GM18502 (cell line): ENCODE measurements at regions not wholly inside any gene's neighbourhood (a gene's known extent, or its start where the extent isn't known, plus 50 kb on each side); places are given as distances from the start of the nearest gene placed in this dataset.
A peak's percentile ranks its signal among the peaks of the same experiment; 100 is the strongest.

Experiments
- ATAC-seq: cut with Tn5 transposase; IDR thresholded peaks from one replicate; pipeline ENCODE4 v1.9.1; 2021; ENCODE audit warnings: mild to moderate bottlenecking; ENCODE audit not compliant: unreplicated experiment, poor library complexity

GRCh38 chr1:88288571-88288970, 395.5 kb upstream of the PKN2 start:
- ATAC-seq: no peak

GRCh38 chr1:88289401-88290102, 394.5 kb upstream of the PKN2 start:
- no peak for ATAC-seq

- ATAC-seq: no peak
These were observed 392.3 kb upstream of the PKN2 start for GRCh38 chr1:88291611-88292354.

GRCh38 chr1:88293691-88294190, 390.3 kb upstream of the PKN2 start:
- no peak for ATAC-seq

- ATAC-seq: no peak
These were observed 387.8 kb upstream of the PKN2 start for GRCh38 chr1:88296227-88296626.

GRCh38 chr1:88296642-88297041, 387.4 kb upstream of the PKN2 start:
- no peak for ATAC-seq

- ATAC-seq: no peak
These were observed 385.6 kb upstream of the PKN2 start for GRCh38 chr1:88298506-88298905.

GRCh38 chr1:88300752-88301263, 383.3 kb upstream of the PKN2 start:
- no peak for ATAC-seq

GRCh38 chr1:88302843-88303486, 381.1 kb upstream of the PKN2 start:
- ATAC-seq: peak; percentile 43

GRCh38 chr1:88311265-88311664, 372.8 kb upstream of the PKN2 start:
- no peak for ATAC-seq

GRCh38 chr1:88311907-88312306, 372.2 kb upstream of the PKN2 start:
- no peak for ATAC-seq

- ATAC-seq: no peak
These were observed 366.7 kb upstream of the PKN2 start for GRCh38 chr1:88317396-88317795.

GRCh38 chr1:88318740-88319139, 365.3 kb upstream of the PKN2 start:
- ATAC-seq: no peak

- ATAC-seq: no peak
These were observed 363.8 kb upstream of the PKN2 start for GRCh38 chr1:88320291-88320690.

- no peak for ATAC-seq
These were observed 362.4 kb upstream of the PKN2 start for GRCh38 chr1:88321706-88322105.

GRCh38 chr1:88324899-88325298, 359.2 kb upstream of the PKN2 start:
- ATAC-seq: no peak

- ATAC-seq: peak; percentile 62
These were observed 356.4 kb upstream of the PKN2 start for GRCh38 chr1:88327391-88328267.

- ATAC-seq: no peak
These were observed 353.9 kb upstream of the PKN2 start for GRCh38 chr1:88330201-88330600.

- ATAC-seq: no peak
These were observed 350.9 kb upstream of the PKN2 start for GRCh38 chr1:88333086-88333695.

- ATAC-seq: no peak
These were observed 342.6 kb upstream of the PKN2 start for GRCh38 chr1:88341447-88341846.
